K562 (cell line): ENCODE measurements at regions not wholly inside any gene's neighbourhood (a gene's known extent, or its start where the extent isn't known, plus 50 kb on each side); places are given as distances from the start of the nearest gene placed in this dataset.

Experiments used
- ATAC-seq: fragments of 200-7000 bp; cut with Tn5 transposase; 3 replicates; pipeline ENCODE4 v1.9.1; 2020; ENCODE audit warnings: moderate library complexity
- BruUV-seq: library from RNA; stranded (reverse); fragments of 400-500 nt; replicated peaks from 2 replicates; lab custom pipeline; 2021; lab: Mats Ljungman, UMichigan
- CTCF ChIA-PET: fragments of 300-600 bp; formaldehyde crosslinking; extraction: SDS; loops from one replicate; lab custom pipeline; 2021; ENCODE audit warnings: low intra/inter-chr PET ratio; lab: Yijun Ruan, JAX
- POLR2A ChIA-PET: fragments of 300-600, 350-650 bp; sonication (Branson Sonifier 250); formaldehyde crosslinking; extraction: SDS; loops from one replicate; lab custom pipeline; 2021; ENCODE audit warnings: antibody characterized with exemption, inconsistent platforms; lab: Yijun Ruan, JAX
- DNase-seq, 4 experiments: peaks; one replicate each; pipeline versions ENCODE4 v3.0.0 to v3.0.0-alpha.2; 2011 to 2018; ENCODE audit warnings: low spot score in 3 of 4, mixed read lengths in 3 of 4; ENCODE audit errors: extremely low read depth in 1 of 4
- FAIRE-seq: peaks from 2 replicates; lab custom pipeline; 2011; peaks lifted over from hg19 to GRCh38; lab: Jason Lieb, UNC
- H2AFZ ChIP-seq: 2 replicates; pipeline ENCODE4 v1.6.0; 2011; ENCODE audit warnings: low read depth, low read length, control low read depth, inconsistent platforms
- H3K27ac ChIP-seq: fragments of 200-600 bp; 3 replicates; pipeline ENCODE4 v1.8.0; 2011; ENCODE audit warnings: low read depth, mild to moderate bottlenecking, control low read depth, inconsistent platforms, low read length, moderate library complexity, mixed read lengths; ENCODE audit errors: extremely low read depth
- H3K27me3 ChIP-seq, 2 experiments: fragments of 300-600 bp in 1 of 2; 2 replicates in 1 of 2; 3 replicates in 1 of 2; pipeline versions ENCODE4 v1.6.0 to v1.8.0; 2011; ENCODE audit warnings: inconsistent platforms in 2 of 2, low read length in 2 of 2, mild to moderate bottlenecking in 1 of 2, mixed read lengths in 1 of 2, moderate library complexity in 1 of 2; ENCODE audit not compliant: control insufficient read depth in 2 of 2, insufficient read depth in 2 of 2
- H3K36me3 ChIP-seq: fragments of 300-600 bp; 3 replicates; pipeline ENCODE4 v1.8.0; 2011; ENCODE audit warnings: mild to moderate bottlenecking, low read length, inconsistent platforms; ENCODE audit not compliant: control insufficient read depth, insufficient read depth
- H3K4me1 ChIP-seq, 2 experiments: fragments of 200-600 bp in 1 of 2; replicated peaks in 1 of 2; 2 replicates in 1 of 2; 3 replicates in 1 of 2; pipeline versions ENCODE4 v1.5.1 to v1.8.0; 2011; ENCODE audit warnings: inconsistent platforms in 2 of 2, low read length in 2 of 2, mild to moderate bottlenecking in 1 of 2, mixed read lengths in 1 of 2, moderate library complexity in 1 of 2; ENCODE audit not compliant: control insufficient read depth in 2 of 2, insufficient read depth in 2 of 2
- H3K4me2 ChIP-seq: 2 replicates; pipeline ENCODE4 v1.6.1; 2011; ENCODE audit warnings: low read length, control low read depth, inconsistent platforms, mixed read lengths; ENCODE audit not compliant: insufficient read depth
- H3K4me3 ChIP-seq: fragments of 200-600 bp; sonication (generic), shearing (Covaris generic); 2 replicates; pipeline ENCODE4 v1.5.1; 2016; ENCODE audit warnings: control low read depth, inconsistent platforms
- H3K79me2 ChIP-seq: fragments of 200-600 bp; 3 replicates; pipeline ENCODE4 v1.8.0; 2011; ENCODE audit warnings: low read length, inconsistent platforms; ENCODE audit not compliant: control insufficient read depth, insufficient read depth
- H3K9ac ChIP-seq, 2 experiments: 2 replicates each; pipeline versions ENCODE4 v1.6.0 to v1.6.1; 2011; ENCODE audit warnings: low read depth in 2 of 2, low read length in 2 of 2, control low read depth in 1 of 2, inconsistent platforms in 1 of 2, mild to moderate bottlenecking in 1 of 2, mixed read lengths in 1 of 2; ENCODE audit not compliant: insufficient read depth in 1 of 2
- H3K9me1 ChIP-seq: one replicate; pipeline ENCODE4 v1.6.0; 2011; ENCODE audit warnings: inconsistent platforms, mild to moderate bottlenecking, low read length, moderate library complexity; ENCODE audit not compliant: control insufficient read depth, insufficient read depth
- H3K9me3 ChIP-seq: replicated peaks from 2 replicates; pipeline ENCODE4 v1.5.1; 2011; ENCODE audit warnings: low read depth, low read length, inconsistent platforms; ENCODE audit not compliant: control insufficient read depth, insufficient read depth
- H4K20me1 ChIP-seq: replicated peaks from 2 replicates; pipeline ENCODE4 v1.6.1; 2011; ENCODE audit warnings: low read length, inconsistent platforms, mixed read lengths; ENCODE audit not compliant: control insufficient read depth, insufficient read depth
- CEBPG ChIP-seq, 3 experiments: fragments of 200-800 bp in 1 of 3; sonication (Bioruptor generic) in 1 of 3; sonication (generic) in 1 of 3; formaldehyde crosslinking in 1 of 3; IDR thresholded peaks in 2 of 3; conservative IDR thresholded peaks in 1 of 3; 2 replicates each; pipeline versions ENCODE4 v1.6.1 to v1.8.0; 2016 to 2022; ENCODE audit warnings: missing compliant biosample characterization in 2 of 3, missing genetic modification characterization in 2 of 3, mild to moderate bottlenecking in 1 of 3, missing genetic modification reagents in 1 of 3
- FOSL1 ChIP-seq: fragments of 200-800 bp; sonication (Bioruptor generic); conservative IDR thresholded peaks from 2 replicates; pipeline ENCODE4 v1.6.1; 2016; ENCODE audit warnings: missing genetic modification characterization, missing compliant biosample characterization
- MAFG ChIP-seq: fragments of 450-650 bp; conservative IDR thresholded peaks from 2 replicates; pipeline ENCODE4 v1.6.1; 2016; ENCODE audit warnings: missing genetic modification characterization, missing compliant biosample characterization
- PHF21A ChIP-seq: fragments of 450-650 bp; IDR thresholded peaks from 2 replicates; pipeline ENCODE4 v1.6.1; 2017; ENCODE audit warnings: low read depth, borderline replicate concordance
- ZNF134 ChIP-seq: fragments of 250-450 bp; sonication (Bioruptor Pico); conservative IDR thresholded peaks from 2 replicates; pipeline ENCODE4 v1.4.0; 2020
- ZNF277 ChIP-seq: fragments of 250-450 bp; sonication (Bioruptor Pico); IDR thresholded peaks from 2 replicates; pipeline ENCODE4 v1.8.0; 2022; ENCODE audit warnings: inconsistent platforms, mild to moderate bottlenecking, moderate library complexity, borderline replicate concordance
- WGBS: fragments of 100-300 bp; shearing (Covaris generic); methylation state at CpG from one replicate; pipeline ENCODE4 v1.1.6; 2016; ENCODE audit warnings: low coverage, mixed read lengths; ENCODE audit not compliant: insufficient coverage; ENCODE audit errors: missing lambda C conversion rate; 5-methylcytosine and 5-hydroxymethylcytosine counted together
- in situ Hi-C: fragments of 300-500 bp; cut with MboI; formaldehyde crosslinking; loops from 4 replicates; pipeline ENCODE4 v1.15.0; 2018; ENCODE audit warnings: inconsistent platforms, mixed read lengths
- intact Hi-C: fragments of 100-400 bp; cut with micrococcal nuclease; formaldehyde crosslinking; loops from 2 replicates; pipeline ENCODE4 v1.14.2; 2022
- TF ChIP-seq, protein P1 (sequence below): fragments of 250-450 bp; sonication (Bioruptor Pico); IDR thresholded peaks from 2 replicates; pipeline ENCODE4 v1.9.0; 2021; ENCODE audit warnings: mild to moderate bottlenecking

GRCh38 chr9:38249587-38250210, 142.8 kb upstream of the ALDH1B1 start (continued):
- TF ChIP-seq, protein P1, sequence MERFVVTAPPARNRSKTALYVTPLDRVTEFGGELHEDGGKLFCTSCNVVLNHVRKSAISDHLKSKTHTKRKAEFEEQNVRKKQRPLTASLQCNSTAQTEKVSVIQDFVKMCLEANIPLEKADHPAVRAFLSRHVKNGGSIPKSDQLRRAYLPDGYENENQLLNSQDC (CRISPR knock-in tag): no peak
- TF ChIP-seq PHF21A: no peak

GRCh38 chr9:38249049-38249448, 143.5 kb upstream of the ALDH1B1 start:
- Histone ChIP-seq H3K4me1 (no peaks in the 10 kb centered on the region), H3K27me3 (peaks cover 16 to 34% of the 10 kb centered on the region in 2 experiments; a peak in 4 of 5 replicates), H3K9me1 (no peaks in the 10 kb centered on the region), H3K9me3 (no peaks in the 10 kb centered on the region), H3K9ac (no peak overlapping the region), H3K4me3 (no peak overlapping the region), H3K79me2 (no peaks in the 10 kb centered on the region), H4K20me1 (no peaks in the 10 kb centered on the region; the same call in 1 of the 2 replicates), H3K4me2 (no peak overlapping the region), H3K27ac (no peak overlapping the region), H3K36me3 (no peaks in the 10 kb centered on the region), H2AFZ (no peak overlapping the region)
- FAIRE-seq (no peak), ATAC-seq (no peak), DNase-seq (no peak)
- POLR2A ChIA-PET: interaction anchor here (1.2 kb wide), 1 partner anchor 9 kb away, joined by 3 read pairs; no protein-coding TSS in a partner anchor
- in situ Hi-C loops: no loop called here
- no TSS peak for BruUV-seq
- CTCF ChIA-PET: no interaction called here
- intact Hi-C loops: no loop called here
- TF ChIP-seq MAFG (tag) (0 out of 2 replicates have a peak, but pooled peaks have one; percentile 16), FOSL1 (tag) (peak; percentile 86), ZNF277 (CRISPR knock-in tag) (no peak), ZNF134 (no peak), CEBPG (CRISPR knock-in tag; IDR thresholded peaks at IDR 0.05) (no peak), CEBPG (tag; conservative IDR thresholded peaks at IDR 0.05 in 1 of 2, IDR thresholded peaks at IDR 0.05 in 1 of 2) (no peak)
- 0% methylated on average over 3 of the region's 3 CpGs for WGBS
